UCSD-AML1 (cell line): ENCODE measurements at regions not wholly inside any gene's neighbourhood (a gene's known extent, or its start where the extent isn't known, plus 50 kb on each side); places are given as distances from the start of the nearest gene placed in this dataset.

Source experiments
- DNase-seq: peaks from one replicate; lab custom pipeline; 2025; ENCODE audit not compliant: unreplicated experiment; lab: John Stamatoyannopoulos, UW

DNA sequence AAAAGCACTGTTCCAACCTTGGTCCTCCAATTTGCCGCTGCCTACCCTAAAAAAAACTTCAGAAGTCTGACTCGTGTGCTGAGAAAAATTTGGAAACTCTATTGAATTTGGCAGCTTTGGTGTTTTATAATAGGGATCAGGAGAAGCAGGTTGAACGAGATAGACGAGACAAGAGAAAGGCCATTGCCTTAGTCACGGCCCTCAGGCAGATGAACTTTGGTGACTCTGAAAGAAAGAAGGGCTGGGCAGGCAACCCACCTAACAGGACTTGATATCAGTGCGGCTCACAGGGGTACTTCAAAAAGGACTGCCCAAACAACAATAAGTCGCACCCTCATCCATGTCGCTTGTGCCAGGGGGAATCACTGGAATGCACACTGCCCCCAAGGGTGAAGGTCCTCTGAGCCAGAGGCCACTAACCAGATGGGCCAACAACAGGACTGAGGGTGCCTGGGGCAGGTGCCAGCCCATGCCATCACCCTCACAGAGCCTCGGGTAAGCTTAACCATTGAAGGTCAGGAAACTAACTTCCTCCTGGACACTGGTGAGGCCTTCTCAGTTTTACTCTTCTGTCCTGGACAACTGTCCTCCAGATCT, 102.5 kb upstream of the SSTR1 start:
- DNase-seq: no peak

DNA sequence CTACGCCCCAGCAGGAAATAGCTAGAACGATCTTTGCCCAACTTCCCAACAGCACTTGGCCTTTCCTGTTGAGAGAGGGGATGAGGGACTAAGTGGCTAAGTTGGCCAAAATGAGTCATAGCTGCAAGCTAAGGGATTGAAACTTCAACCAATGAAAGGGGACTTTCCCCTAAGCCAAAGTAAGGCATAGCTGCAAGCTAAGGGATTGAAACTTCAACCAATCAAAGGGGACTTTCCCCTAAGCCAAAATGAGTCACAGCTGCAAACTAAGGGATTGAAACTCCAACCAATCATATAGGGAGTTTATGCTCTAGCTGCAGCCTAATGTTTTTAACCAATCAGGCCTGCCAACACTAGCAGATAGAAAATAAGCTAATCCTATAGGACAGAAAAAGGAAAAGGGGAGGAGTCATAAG, 100.5 kb upstream of the SSTR1 start:
- no peak for DNase-seq

DNA sequence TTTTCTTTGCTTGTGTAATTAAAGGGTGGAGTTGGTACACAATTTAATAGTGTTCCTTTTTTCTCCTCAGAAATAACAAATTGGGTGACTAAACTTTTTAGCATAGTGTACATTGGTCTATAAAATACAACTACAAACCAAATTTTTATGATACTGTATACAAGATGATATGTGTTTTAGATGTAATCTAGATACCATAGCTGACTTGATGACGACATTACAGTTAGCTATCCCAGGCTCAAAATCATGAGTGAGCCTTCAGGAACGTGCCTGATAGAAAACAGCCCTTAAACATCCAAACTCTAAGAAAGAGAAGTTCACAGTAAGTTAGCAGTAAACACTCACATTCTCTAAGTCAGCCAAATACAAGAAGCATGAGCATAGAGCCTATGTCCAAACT, 99.0 kb upstream of the SSTR1 start:
- no peak for DNase-seq

DNA sequence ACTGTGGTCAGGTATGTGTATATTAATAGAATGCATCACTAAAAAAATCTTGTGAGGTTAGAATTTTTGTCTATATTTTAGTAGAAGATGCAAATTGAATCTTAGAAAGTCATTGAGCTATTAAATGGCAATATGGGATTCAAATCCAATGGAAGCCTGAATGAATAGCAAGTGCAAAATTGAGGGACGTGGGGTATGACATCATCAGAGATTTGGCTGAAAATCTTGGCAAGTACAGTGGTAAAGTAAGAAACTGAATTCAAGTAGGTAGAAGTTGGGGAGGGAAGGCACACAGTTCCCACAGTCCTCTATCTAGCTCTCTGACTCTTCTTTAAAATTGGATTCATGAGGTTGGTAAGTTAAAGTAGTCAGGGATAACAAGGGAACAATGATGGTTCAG, 97.4 kb upstream of the SSTR1 start:
- DNase-seq: no peak

DNA sequence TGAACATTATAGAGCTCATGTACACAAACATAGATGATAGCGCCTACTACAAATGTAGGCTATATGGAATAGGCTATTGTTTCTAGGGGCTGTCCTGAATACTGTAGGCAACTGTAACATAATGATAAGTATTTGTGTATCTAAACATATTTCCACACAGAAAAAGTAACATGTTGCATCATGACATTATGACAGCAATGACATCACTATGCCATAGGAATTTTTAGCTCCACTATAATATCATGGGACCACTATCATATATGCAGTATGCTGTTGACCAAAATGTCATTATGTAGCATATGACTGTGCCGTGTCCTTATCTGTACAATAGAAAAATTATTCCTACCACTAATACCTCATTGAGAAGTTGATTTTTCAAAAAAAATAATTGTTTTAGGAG, 96.7 kb upstream of the SSTR1 start:
- no peak for DNase-seq

DNA sequence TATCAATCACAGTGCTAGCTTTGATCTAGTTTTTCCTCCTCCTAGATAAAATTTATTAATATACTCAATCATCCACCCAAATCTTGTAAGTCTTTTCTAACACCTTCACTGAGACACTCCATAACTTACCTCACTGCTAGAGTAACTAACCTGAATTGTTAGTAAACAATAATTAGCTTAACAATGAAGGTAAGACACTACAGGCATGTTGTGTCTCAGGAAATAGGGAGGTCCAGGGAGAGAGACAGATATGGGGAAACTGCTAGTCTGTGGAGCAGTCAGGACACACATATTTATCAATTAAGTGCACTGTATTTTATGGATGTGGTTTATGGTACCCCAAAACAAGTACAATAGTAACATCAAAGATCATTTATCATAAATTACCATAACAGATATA, 94.2 kb upstream of the SSTR1 start:
- no peak for DNase-seq

DNA sequence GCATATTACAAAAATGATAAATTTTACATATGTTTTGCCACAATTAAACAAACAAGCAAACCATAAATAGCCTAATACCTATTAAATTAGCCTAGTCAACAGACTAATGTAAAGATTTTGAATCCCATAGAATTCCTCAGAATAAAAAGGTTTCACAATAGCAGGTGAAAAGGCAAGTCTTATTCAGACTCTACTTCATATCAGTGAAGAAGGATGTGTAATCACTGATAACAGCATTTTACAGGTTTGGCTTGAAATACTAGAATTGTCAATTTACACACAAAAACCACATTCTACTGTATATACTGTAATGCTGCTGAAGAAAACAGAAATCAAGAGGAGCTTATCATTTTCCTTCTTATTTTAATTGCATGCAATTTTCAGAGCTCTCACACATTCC, 90.8 kb upstream of the SSTR1 start:
- DNase-seq: no peak

DNA sequence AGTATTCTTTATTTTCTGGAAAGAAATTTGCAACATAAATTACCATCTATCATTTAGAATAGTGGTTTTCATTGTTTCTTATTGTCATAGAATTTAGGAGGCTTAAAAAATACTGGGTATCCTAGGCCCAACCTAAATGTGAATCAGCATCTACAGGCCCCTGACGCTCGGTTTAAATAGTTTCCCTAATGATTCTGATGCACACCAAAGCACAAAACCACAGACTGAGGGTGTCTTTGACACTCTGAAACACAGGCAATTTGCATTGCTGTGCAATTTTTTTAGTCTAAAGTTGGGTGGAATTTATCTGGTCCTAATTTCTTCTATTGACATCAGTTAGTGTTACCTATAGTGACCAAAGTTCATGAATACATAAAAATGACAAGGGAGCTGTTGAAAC, 87.6 kb upstream of the SSTR1 start:
- no peak for DNase-seq

DNA sequence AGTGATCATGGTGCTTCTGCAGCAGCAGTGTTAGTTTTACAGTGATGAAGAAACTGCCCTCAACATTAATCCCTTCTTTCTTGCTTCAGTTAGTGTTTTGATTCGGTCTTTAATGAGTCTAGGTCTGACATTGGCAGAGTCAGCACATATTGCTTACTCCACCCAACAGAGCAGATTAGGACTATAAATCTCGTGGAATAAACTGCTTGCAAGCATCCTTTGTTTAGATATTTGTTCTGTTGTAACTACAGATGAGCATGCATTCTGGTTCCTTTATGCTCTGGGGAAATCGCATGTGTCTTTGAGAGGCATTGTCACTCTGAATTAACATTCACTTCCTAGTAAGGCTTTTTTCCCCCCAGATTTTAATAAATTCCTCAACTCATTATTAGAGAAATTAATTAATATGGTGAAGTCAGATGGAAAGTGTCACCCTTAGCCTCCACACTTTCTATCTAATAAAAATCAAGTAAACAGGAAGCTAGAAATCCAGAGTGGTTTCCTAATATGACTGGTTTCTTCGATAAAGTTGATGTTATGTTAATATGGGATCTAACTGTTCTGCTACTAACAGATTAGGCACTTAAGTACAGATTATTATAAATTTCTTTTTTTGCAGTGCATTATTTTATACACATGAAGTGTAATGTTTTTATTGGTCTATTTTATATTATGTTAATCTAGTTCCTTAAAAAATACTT, 86.2 kb upstream of the SSTR1 start:
- no peak for DNase-seq

DNA sequence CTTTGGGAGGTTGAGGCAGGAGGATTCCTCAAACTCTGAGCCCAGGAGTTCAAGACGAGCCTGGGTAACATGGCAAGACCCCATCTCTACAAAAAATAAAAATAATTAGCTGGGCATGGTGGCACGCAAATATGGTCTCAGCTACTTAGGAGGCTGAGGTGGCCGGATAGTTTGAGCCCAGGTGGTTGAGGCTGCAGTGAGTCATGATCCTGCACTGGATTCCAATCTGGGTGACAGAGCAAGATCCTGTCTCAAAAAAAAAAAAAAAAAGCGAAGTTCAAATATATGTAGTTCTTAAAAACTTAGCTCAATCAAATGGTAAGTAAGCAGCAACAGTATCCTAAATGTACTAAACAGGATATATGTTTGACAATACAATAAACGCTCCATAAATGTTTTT, 85.5 kb upstream of the SSTR1 start:
- no peak for DNase-seq

DNA sequence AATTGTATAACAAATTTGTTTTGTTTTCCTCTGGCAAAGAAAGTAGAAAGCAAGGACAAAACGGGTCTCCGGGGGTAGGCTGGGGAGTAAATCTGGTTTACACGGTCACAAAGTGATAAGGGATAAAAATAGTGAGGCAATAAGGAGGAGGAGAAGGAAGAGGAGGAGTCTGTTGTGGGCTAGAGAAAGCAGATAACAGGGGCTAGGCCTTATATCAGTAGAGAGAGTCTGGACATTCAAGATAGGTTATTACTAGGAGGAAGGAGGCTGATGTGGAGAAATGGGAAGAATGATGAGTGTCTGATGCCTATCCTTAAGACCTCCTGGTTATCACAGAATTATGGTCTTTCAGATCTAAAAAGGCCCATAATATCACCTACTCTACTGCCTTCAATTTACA, 83.2 kb upstream of the SSTR1 start:
- DNase-seq: no peak

DNA sequence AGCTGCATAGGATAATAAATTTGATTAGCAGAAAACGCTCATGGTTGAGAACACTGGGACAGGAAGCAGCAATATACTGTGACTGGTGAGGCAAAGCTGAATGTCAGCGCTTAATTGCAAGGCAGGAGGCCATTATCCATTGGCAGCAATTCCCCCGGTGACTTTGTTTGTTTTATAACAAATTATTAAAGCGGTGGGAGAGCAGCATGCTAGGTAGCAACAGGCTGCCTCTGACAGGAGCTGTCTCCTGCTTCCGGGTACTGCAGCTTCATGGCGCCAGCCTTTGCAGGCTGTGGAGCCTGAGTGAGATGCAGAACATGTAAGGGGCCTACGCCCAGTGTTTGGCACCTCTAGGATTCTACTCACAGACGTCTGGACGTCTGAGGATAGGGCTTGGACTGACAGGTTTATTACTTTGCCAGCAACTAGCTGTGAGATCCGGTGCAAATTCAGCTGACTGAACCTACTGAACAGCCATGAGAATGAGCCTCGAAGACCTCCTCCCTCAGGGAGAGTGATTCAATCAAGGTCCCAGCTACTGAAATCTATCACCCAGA, 82.1 kb upstream of the SSTR1 start:
- DNase-seq: peak; percentile 12

DNA sequence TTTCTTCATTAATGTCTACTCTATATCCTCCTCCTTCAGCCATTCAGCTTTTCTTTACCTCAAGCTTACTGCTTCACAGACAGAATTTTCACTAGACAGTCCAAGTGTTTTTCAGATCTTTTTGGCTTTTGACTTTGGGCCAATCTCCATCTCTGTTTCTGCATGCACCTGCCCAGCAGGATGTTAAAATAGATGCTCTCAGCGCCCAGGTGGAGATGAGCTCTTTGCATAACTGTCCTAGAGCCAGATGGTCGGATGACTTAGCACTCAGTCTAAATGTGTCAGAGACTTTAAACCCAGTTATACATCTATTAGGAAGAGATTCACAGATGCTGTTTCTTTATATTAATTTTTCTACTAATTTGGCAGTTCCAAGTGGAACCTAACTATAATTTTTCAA, 80.3 kb upstream of the SSTR1 start:
- DNase-seq: no peak

DNA sequence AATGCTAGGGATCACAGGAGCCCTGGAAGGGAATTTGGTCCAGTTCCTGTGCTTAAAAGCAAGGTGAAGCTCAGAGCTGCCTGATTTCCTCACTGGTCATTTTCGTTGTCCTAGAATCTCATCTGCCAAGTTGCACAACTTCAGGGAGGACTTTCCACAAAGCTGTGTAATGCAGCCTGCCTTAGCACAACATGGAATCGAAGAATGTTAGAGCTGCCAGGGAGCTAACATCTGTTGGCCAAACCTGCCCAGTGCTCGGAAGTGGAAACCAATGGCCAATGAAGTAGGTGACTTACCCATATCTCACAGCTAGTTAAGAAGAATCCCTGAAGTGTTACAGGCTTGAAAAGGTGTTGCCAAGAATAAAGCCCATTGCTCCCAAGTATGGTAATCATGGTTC, 79.9 kb upstream of the SSTR1 start:
- no peak for DNase-seq

DNA sequence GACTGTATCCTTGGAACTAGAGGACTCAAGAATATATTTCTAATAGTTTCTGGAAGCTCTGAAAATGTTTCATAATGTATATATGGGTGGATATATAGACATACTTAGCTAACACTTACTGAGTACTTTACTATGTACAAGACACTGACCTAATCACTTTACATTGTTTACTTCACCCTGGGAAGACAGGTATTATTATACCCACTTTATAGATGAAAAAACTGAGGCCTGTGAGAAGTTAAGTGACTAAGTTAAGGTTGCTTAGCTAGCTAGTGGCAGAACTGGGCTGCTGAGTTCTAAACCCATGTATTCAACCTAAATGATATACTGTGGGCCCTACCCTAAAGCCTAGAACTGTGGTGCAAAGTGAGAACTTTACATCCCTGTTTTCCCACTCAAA, 79.1 kb upstream of the SSTR1 start:
- DNase-seq: no peak

DNA sequence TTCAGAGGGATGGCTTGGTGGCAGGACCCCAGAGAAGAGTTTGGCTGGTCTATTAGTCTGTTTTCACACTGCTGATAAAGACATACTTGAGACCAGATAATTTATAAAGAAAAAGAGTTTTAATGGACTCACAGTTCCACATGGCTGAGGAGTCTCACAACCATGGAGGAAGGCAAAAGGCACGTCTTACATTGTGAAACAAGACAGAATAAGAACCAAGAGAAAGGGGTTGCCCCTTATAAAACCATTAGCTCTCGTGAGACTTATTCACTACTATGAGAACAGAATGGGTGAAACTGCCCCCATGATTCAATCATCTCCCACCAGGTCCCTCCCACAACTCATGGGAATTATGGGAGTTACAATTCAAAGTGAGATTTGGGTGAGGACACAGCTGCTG, 78.5 kb upstream of the SSTR1 start:
- DNase-seq: no peak

DNA sequence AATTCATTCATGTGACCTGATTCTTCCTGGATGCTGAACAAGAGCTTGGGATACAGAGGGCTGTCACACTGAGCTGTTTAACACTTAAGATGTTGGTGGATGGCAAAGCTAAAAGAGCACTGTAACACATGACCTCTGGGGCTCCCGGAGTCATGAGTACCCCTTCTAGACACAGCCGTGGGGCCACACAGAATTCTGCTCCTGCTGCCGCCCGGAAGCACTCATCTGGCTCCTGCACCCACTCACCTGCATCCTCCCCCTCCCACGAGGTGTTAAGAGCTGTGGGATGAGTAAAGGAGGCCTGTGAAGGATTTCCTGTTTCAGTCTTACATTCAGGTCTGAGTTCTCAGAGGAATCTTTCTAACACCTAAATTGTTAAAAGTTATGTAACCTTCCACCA, 78.0 kb upstream of the SSTR1 start:
- no peak for DNase-seq

DNA sequence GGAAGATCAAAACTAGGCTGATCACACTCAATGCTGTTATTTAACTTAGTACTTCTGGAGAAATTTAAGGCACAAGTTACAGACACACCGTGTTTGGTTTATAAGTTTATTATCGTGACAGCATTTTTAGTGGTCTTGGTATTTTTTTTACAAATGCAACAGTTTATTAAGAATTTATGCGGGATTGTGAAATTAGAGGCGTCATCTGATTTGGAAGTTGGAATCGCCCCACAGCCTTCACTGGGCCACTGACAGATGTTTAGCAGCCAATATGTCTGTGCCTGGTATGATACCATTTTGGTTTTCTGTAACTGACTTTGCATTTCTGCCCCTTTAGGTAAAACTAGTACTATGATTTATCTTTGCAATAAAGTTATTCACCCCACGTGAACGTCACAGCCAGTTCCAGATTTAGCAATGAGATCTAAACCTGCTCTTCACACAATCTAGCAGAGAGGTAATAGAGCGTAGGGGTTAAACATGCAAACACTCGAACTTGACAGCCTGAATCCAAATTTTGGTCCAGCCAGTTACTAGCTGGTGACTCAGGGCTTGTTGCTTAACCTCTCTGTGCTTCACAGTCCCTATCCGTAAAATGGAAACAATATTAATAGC, 73.2 kb upstream of the SSTR1 start:
- DNase-seq: no peak

DNA sequence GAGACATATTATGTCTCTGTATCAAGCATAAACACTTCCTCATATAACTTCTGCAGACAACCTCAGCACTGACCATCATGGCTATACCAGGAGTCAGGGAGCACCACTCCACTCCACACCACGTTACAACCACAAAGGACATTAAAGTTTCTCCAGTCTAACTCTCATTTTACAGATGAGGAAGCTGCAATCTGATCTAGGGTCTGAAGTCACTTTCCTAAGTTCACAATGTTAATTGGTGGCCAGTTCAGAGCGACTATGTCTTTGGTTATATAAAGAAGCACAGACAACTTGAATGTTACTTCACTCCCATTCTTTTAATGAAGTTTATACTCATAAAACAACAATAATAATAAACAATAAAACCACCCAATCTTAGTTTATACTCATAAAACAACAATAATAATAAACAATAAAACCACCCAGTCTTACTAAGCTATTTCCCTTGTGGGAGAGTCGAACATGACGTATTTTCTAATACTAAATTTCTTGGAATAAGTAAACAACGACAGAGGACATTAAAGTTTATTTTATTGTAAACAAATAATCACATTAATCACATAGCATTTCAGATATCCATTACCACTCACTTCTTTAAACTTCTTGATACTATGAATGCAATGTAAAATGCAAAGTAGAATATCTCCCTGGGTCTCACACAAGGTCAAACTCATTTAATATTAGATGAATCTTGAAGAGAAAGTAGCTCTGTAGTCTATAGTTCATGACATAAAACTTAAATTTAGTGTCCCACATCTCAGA, 72.4 kb upstream of the SSTR1 start:
- no peak for DNase-seq

DNA sequence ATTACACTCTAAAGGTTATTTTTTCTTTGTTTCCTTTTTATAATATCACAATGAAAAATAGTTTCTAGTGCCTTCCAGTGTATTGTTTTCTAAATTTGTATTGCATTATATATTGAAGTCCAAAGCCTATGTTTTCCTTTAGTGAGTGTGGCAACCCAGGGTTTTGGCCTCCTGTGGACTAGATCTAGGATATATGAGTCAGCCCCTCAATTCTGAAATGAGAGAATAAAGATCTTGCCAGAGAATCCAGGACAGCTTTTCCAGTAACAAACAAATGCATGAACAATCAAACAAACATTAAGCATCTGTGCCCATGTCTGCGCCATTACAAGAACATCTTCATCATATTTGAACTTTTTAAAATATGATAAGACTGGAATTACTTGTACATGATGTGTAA, 70.7 kb upstream of the SSTR1 start:
- DNase-seq: no peak

DNA sequence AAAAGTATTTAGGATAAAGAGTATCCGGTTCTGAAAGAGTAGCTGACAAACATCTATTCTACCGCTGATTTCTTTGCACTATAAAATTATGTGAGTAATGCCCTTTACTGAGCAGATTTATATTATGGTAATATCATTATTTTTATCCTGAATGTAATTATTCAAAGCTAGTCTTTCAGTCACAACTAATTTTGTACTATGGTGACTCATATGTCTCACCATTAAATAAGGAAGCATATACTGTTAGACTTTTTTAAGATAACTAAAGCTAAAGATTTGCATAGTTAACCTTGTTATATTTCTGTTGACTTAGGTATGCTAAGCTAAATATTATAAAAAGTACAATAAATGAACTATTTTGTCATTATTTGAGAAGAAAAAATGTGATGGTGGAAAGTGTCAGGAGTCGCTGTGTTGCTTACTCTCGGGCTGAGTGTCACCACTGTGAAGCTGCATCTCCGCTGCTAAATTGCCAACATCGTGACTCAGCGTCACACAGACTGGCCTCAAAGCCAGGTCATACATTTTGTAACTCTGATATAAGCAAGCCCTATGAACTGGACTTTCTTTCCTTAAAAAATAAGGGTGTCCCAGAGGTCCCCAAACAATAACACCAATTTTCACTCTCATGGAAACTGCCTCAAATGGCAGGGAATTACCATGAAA, 69.1 kb upstream of the SSTR1 start:
- DNase-seq: no peak
